ENCODE measurements at regions not wholly inside any gene's neighbourhood (a gene's known extent, or its start where the extent isn't known, plus 50 kb on each side); places are given as distances from the start of the nearest gene placed in this dataset.

DNA sequence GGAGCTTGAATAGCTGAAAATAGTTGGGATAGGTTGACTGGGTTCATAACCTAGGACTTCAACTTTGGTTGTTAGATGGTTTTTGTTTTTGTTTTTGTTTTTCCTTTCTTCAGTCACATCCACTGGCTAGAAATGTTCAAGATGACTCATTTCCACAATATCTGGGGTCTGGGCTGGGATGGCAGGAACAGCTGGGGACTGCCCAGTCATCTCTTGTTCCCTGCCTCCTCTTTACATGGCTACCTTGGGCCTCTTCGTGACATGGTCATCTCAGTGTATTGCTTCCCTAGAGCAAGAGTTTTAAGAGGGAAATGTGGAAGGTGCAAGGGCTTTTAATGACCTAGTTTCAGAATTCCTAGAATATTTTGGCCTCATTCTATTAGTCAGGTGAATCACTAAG, 915.8 kb downstream of the XPNPEP1 start:
- no peak for TF ChIP-seq EZH2 (IDR thresholded peaks at IDR 0.05; ENCODE audit: borderline replicate concordance)
- TF ChIP-seq, protein P1, sequence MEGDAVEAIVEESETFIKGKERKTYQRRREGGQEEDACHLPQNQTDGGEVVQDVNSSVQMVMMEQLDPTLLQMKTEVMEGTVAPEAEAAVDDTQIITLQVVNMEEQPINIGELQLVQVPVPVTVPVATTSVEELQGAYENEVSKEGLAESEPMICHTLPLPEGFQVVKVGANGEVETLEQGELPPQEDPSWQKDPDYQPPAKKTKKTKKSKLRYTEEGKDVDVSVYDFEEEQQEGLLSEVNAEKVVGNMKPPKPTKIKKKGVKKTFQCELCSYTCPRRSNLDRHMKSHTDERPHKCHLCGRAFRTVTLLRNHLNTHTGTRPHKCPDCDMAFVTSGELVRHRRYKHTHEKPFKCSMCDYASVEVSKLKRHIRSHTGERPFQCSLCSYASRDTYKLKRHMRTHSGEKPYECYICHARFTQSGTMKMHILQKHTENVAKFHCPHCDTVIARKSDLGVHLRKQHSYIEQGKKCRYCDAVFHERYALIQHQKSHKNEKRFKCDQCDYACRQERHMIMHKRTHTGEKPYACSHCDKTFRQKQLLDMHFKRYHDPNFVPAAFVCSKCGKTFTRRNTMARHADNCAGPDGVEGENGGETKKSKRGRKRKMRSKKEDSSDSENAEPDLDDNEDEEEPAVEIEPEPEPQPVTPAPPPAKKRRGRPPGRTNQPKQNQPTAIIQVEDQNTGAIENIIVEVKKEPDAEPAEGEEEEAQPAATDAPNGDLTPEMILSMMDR (IDR thresholded peaks at IDR 0.05; ENCODE audit: poor library complexity), result no peak
